ENCODE measurements at regions not wholly inside any gene's neighbourhood (a gene's known extent, or its start where the extent isn't known, plus 50 kb on each side); places are given as distances from the start of the nearest gene placed in this dataset.
"Not testable (repeated sequence)": the region's sequence is repeated elsewhere in the genome, so short reads cannot be mapped to it uniquely, and the experiment has no call there.

DNA sequence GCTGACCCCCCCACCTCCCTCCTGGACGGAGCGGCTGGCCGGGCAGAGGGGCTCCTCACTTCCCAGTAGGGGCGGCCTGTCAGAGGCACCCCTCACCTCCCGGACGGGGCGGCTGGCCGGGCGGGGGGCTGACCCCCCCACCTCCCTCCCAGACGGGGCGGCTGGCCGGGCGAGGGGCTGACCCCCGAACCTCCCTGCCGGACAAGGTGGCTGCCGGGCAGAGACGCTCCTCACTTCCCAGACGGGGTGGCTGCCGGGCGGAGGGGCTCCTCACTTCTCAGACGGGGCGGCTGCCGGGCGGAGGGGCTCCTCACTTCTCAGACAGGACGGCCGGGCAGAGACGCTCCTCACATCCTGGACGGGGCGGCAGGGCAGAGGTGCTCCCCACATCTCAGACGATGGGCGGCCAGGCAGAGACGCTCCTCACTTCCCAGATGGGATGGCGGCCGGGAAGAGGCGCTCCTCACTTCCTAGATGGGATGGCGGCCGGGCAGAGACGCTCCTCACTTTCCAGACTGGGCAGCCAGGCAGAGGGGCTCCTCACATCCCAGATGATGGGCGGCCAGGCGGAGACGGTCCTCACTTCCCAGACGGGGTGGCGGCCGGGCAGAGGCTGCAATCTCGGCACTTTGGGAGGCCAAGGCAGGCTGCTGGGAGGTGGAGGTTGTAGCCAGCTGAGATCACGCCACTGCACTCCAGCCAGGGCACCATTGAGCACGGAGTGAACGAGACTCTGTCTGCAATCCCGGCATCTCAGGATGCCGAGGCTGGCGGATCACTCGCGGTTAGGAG is 66.2 kb upstream of the PAPPA2 start:
- not testable (repeated sequence) for H3K36me3 Mint-ChIP-seq, H3K4me3 Mint-ChIP-seq, H3K27me3 Mint-ChIP-seq, H3K27ac Mint-ChIP-seq, ATAC-seq, H3K9me3 Mint-ChIP-seq, H3K4me1 Mint-ChIP-seq

DNA sequence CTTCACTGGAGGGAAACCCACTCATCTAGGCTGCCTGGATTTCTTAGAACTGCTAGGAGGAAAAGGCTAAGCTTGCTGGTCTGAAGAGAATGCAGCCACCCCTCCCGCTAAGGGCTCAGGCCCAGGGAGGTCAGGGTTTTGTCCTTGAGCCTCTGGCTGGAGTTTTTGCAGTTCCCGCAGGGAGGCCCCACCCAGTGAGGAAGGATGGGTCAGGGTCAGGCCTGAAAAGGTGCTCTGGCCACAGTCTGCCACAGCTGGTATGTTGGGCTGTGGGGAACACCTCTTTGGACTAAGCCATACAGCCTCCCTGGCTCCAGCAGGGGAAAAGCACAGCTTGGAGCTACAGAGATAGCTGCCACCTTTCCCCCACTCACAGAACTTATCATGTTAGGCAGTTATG is 71.4 kb upstream of the PAPPA2 start:
- Mint-ChIP-seq H3K4me3 (no peak overlapping the region), H3K36me3 (no peaks in the 10 kb centered on the region), H3K27me3 (no peaks in the 10 kb centered on the region), H3K27ac (no peak overlapping the region), H3K4me1 (no peaks in the 10 kb centered on the region), H3K9me3 (peaks cover 9% of the 10 kb centered on the region)
- no peak for ATAC-seq

- Mint-ChIP-seq H3K27me3 (no peaks in the 10 kb centered on the region), H3K27ac (no peak overlapping the region), H3K9me3 (peaks cover 7% of the 10 kb centered on the region), H3K4me3 (no peak overlapping the region), H3K4me1 (no peaks in the 10 kb centered on the region), H3K36me3 (no peaks in the 10 kb centered on the region)
- ATAC-seq, result no peak
Measured at GRCh38 chr1:176384841-176385240, 78.1 kb upstream of the PAPPA2 start.

DNA sequence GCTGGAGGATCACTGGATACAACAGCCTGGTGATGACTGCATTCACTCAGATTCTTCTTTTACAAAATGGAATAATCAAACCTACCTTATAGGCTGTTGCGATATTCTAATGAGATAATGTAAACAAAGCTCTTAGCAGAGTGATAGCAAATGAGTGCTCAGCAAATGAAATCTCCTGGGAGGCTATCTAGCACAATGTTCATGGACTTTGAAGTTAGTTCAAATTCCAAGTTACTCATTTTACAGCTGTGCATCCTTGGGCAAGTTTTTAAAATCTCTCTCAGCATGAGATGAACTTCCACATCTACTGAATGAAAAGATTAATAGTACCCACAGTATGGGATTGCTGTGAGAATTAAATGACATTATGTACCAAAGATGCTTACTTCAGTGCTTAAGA is 80.8 kb upstream of the PAPPA2 start:
- no peak overlapping the region for H3K4me3 Mint-ChIP-seq
- H3K27me3 Mint-ChIP-seq, result no peaks in the 10 kb centered on the region
- H3K9me3 Mint-ChIP-seq, result no peaks in the 10 kb centered on the region
- no peaks in the 10 kb centered on the region for H3K4me1 Mint-ChIP-seq
- H3K27ac Mint-ChIP-seq, result no peak overlapping the region
- no peak for ATAC-seq
- H3K36me3 Mint-ChIP-seq, result no peaks in the 10 kb centered on the region

DNA sequence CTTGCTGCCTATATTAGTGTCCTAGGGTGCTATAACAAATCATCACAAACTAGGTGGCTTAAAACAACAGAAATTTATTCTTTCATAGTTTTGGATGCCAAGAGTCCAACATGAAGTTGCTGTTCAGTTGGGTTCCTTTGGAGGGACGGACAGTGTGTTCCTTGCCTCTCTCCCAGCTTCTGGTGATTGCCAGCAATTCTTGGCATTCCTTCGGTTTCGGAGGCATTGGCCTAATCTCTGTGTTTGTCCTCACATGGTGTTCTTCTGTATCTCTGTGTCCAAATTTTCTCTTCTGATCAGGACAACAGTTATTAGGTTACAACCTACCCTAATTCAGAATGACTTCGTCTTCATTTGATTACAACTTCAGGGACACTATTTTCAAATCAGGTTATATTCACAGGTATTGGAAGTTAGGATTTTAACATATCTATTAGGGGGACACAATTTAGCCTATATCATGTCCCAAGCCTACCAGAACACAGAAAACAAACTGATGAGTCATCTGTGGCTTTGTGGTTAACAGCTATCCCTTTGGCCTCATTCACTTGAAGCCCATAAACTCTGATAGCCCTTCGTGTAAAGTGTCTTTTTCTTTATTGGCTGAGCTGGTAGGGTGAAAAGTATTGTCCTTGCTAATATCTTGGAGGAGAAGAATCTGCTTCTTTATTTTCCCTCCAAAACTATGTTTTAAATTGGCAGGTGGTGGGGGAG is 83.2 kb upstream of the PAPPA2 start:
- no peaks in the 10 kb centered on the region for H3K9me3 Mint-ChIP-seq
- no peak overlapping the region for H3K27ac Mint-ChIP-seq
- H3K36me3 Mint-ChIP-seq, result no peaks in the 10 kb centered on the region
- H3K4me1 Mint-ChIP-seq, result no peaks in the 10 kb centered on the region
- no peak overlapping the region for H3K4me3 Mint-ChIP-seq
- no peak for ATAC-seq
- H3K27me3 Mint-ChIP-seq, result no peaks in the 10 kb centered on the region

DNA sequence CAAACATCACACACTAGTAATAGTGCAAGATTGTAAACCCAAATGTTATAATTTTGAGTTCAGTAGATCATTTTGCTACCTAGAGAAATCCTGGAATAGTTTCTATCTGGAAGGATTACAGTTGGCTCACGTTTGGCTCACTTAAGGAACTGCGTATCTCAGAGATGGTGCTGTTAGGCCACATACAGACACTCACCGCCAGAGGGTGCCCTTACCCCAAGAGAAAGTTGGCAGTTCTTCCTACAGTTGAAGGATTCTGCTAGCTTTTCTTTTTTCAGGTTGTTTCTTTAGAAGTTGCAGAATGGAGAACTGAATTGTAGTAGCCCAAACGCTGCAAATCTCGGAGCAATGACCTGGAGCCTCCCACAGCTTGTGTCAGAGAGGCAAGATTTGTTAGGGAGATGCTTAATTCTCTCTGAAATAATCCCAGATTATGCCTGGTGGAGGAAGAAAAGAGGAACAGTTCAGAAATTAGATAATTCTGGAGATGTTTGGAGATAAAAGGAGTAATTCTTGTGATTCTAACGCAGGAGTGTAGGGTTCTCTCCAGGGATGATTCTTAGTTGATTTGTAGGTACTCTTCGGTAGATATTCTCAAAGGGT is 87.9 kb upstream of the PAPPA2 start:
- Mint-ChIP-seq H3K9me3 (no peaks in the 10 kb centered on the region), H3K36me3 (no peaks in the 10 kb centered on the region)
- ATAC-seq, result peak; percentile 70

DNA sequence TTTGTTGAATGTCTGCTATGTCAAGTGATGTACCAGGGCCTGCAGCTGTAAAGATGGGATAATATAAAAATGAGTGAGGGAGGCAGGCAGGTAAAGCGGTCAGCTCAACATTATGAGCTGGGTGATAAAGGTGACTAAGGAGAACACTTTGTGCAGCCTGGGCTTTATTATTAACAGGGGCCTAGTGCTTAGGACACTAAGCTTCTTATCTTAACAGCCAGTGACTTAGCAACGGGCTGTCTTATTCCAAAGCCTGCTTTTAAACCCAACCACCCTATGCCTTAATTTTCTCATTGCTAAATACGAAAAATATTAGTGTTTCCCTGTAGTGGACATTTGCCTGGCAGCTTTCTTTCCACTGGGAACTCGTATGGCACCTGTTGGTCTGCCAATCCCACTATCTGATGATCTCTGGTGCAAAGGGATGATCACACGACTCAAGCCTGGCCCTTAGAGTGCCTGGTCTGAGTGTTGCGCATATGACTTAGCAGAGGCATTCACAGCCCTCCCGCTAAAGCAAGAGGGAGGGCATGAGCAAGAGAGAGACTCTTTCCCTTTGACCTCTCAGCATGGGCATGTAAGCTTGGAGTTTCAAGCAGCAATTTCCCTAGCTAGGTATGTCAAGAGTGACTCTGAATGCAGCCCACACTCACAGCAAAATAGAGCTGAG is 98.6 kb upstream of the PAPPA2 start:
- Mint-ChIP-seq H3K27ac (no peak overlapping the region), H3K27me3 (no peaks in the 10 kb centered on the region), H3K4me1 (no peaks in the 10 kb centered on the region), H3K4me3 (no peak overlapping the region), H3K9me3 (no peaks in the 10 kb centered on the region), H3K36me3 (no peaks in the 10 kb centered on the region)
- ATAC-seq, result no peak

More for the DNA sequence above, 87.9 kb upstream of the PAPPA2 start:
- H3K27me3 Mint-ChIP-seq, result peaks cover 12% of the 10 kb centered on the region
- H3K4me3 Mint-ChIP-seq, result no peak overlapping the region
- no peak overlapping the region for H3K27ac Mint-ChIP-seq
- no peaks in the 10 kb centered on the region for H3K4me1 Mint-ChIP-seq

GRCh38 chr1:176349135-176349715 is 113.8 kb upstream of the PAPPA2 start:
- H3K36me3 Mint-ChIP-seq, H3K4me3 Mint-ChIP-seq, H3K27me3 Mint-ChIP-seq, H3K27ac Mint-ChIP-seq, H3K4me1 Mint-ChIP-seq, ATAC-seq: not testable (repeated sequence)
- H3K9me3 Mint-ChIP-seq, result peaks cover 16% of the 10 kb centered on the region

DNA sequence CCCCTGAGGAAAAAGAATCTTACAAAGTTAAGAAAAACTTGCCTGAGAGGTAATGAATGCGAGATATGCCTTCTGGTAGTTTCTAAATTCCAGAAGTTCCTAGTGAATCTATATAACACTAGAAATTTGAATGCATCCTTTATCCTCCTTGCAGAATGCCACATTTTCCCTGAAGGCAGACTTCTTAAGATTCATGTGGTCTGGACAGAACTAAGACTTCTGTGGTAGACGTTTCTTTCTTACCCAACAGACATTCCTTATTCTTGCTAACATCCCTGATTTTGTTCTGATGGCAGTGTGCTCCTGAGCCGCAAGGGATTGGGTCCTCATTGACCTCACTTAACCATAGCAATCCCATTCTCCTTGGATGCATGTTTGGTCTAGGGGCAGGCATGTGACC is 121.3 kb upstream of the PAPPA2 start:
- Mint-ChIP-seq H3K36me3 (no peaks in the 10 kb centered on the region), H3K9me3 (peaks cover 17% of the 10 kb centered on the region), H3K27me3 (no peaks in the 10 kb centered on the region), H3K27ac (no peak overlapping the region), H3K4me1 (no peaks in the 10 kb centered on the region), H3K4me3 (no peak overlapping the region)
- no peak for ATAC-seq

- H3K36me3 Mint-ChIP-seq, result no peaks in the 10 kb centered on the region
- H3K27ac Mint-ChIP-seq, result no peak overlapping the region
- no peaks in the 10 kb centered on the region for H3K4me1 Mint-ChIP-seq
- no peak overlapping the region for H3K4me3 Mint-ChIP-seq
- H3K9me3 Mint-ChIP-seq, result peaks cover 9% of the 10 kb centered on the region
- no peaks in the 10 kb centered on the region for H3K27me3 Mint-ChIP-seq
- ATAC-seq, result no peak
Measured at GRCh38 chr1:176338877-176339276, 124.1 kb upstream of the PAPPA2 start.

DNA sequence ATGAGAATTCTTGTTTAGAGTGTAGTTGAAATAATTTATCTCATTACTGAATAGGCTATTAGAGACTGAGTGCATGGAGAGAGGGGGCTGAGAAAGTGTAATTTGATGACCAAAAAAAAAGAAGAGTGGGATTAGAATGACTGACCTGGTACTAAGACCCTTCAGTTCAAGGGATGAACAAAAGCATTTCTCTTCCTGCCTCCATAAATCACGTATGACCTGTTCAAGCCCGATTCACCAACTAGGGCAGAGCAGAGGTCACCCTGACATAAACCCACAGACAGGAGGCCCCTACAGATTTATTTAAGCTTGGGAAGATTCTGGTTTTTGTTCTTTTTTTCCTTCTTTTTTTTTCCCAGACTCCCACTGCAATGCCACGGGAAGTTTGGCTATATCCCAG is 123.7 kb upstream of the COP1 start:
- no peak overlapping the region for H3K27ac Mint-ChIP-seq
- H3K4me3 Mint-ChIP-seq, result no peak overlapping the region
- no peak for ATAC-seq
- no peaks in the 10 kb centered on the region for H3K27me3 Mint-ChIP-seq
- H3K4me1 Mint-ChIP-seq, result no peaks in the 10 kb centered on the region
- no peaks in the 10 kb centered on the region for H3K36me3 Mint-ChIP-seq
- peaks cover 6% of the 10 kb centered on the region for H3K9me3 Mint-ChIP-seq

GRCh38 chr1:176325664-176326063 is 118.6 kb upstream of the COP1 start:
- no peak for ATAC-seq
- Mint-ChIP-seq H3K4me1 (no peaks in the 10 kb centered on the region), H3K36me3 (no peaks in the 10 kb centered on the region), H3K27me3 (peaks cover 17% of the 10 kb centered on the region), H3K27ac (no peak overlapping the region), H3K4me3 (no peak overlapping the region), H3K9me3 (no peaks in the 10 kb centered on the region)

DNA sequence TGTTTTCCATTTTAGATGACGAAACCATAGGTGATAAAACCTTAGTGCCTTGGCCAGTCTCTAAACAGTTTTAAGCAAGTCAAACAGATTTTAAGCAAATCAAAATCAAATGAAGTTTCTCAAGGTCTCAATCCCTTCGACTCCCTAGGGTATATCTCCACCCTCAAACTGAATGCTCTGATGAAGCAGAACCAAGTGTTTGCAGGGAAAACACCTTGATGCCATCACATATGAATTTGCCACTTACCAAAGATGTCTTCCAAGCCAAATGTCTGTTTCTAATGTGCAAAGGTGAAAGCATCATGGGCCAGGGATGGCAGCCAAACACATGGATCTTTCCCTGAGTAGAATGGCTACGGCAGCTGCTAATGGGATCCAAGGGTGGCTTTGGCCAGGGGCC is 116.4 kb upstream of the COP1 start:
- H3K4me3 Mint-ChIP-seq, result no peak overlapping the region
- H3K36me3 Mint-ChIP-seq, result no peaks in the 10 kb centered on the region
- H3K27ac Mint-ChIP-seq, result no peak overlapping the region
- ATAC-seq, result no peak
- no peaks in the 10 kb centered on the region for H3K9me3 Mint-ChIP-seq
- H3K27me3 Mint-ChIP-seq, result peaks cover 19% of the 10 kb centered on the region
- H3K4me1 Mint-ChIP-seq, result no peaks in the 10 kb centered on the region

GRCh38 chr1:176315519-176316220 is 108.6 kb upstream of the COP1 start:
- H3K4me3 Mint-ChIP-seq, result no peak overlapping the region
- H3K9me3 Mint-ChIP-seq, result no peaks in the 10 kb centered on the region
- ATAC-seq, result no peak
- H3K27me3 Mint-ChIP-seq, result peaks cover 11% of the 10 kb centered on the region
- H3K36me3 Mint-ChIP-seq, result no peaks in the 10 kb centered on the region
- no peaks in the 10 kb centered on the region for H3K4me1 Mint-ChIP-seq
- H3K27ac Mint-ChIP-seq, result no peak overlapping the region

DNA sequence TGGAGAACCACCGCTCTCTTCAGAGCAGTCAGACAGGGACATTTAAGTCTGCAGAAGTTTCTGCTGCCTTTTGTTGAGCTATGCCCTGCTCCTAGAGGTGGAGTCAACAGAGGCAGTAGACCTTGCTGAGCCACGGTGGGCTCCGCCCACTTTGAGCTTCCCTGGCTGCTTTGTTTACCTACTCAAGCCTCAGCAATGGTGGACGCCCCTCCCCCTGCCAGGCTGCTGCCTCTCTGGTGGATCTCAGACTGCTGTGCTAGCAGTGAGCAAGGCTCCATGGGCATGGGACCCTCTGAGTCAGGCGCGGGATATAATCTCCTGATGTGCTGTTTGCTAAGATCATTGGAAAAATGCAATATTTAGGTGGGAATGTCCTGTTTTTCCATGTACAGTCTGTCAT is 89.5 kb upstream of the COP1 start:
- not testable (repeated sequence) for H3K27ac Mint-ChIP-seq, H3K27me3 Mint-ChIP-seq, H3K4me3 Mint-ChIP-seq, ATAC-seq, H3K36me3 Mint-ChIP-seq, H3K4me1 Mint-ChIP-seq
- peaks cover 38% of the 10 kb centered on the region for H3K9me3 Mint-ChIP-seq

Measured in stimulated activated memory B cell treated with anti-CD40 and anti-IgM and Interleukin-4, amounts not matched to agents 10 μg/mL and 1 μg/mL and 100 μg/mL, for 72 hours (primary cell).